GM12878 (cell line): ENCODE measurements at regions not wholly inside any gene's neighbourhood (a gene's known extent, or its start where the extent isn't known, plus 50 kb on each side); places are given as distances from the start of the nearest gene placed in this dataset.

Source experiments
- ATAC-seq: fragments of 200-7000 bp; cut with Tn5 transposase; 3 replicates; pipeline ENCODE4 v1.9.1; 2020; ENCODE audit warnings: mild to moderate bottlenecking, moderate library complexity
- BruUV-seq: library from RNA; stranded (reverse); fragments of 400-500 nt; replicated peaks from 2 replicates; lab custom pipeline; 2021; lab: Mats Ljungman, UMichigan
- CTCF ChIA-PET: fragments of 300-600 bp; sonication (Branson Sonifier 250); formaldehyde crosslinking; extraction: SDS; loops from one replicate; lab custom pipeline; 2021; ENCODE audit warnings: inconsistent platforms; lab: Yijun Ruan, JAX
- POLR2A ChIA-PET: fragments of 350-600 bp; formaldehyde crosslinking; extraction: SDS; loops from one replicate; lab custom pipeline; 2021; ENCODE audit warnings: inconsistent platforms; lab: Charles Lee
- RAD21 ChIA-PET: fragments of 300-600 bp; sonication (Branson Sonifier 250); formaldehyde crosslinking; loops from one replicate; lab custom pipeline; 2023; ENCODE audit warnings: antibody characterized with exemption; ENCODE audit not compliant: unreplicated experiment; lab: Charles Lee
- SMC1A ChIA-PET: fragments of 300-600 bp; sonication (Branson Sonifier 250); formaldehyde crosslinking; loops from one replicate; lab custom pipeline; 2023; ENCODE audit not compliant: unreplicated experiment, uncharacterized antibody; lab: Charles Lee
- DNase-seq: peaks from one replicate; pipeline ENCODE4 v3.0.0-alpha.2; 2011; ENCODE audit warnings: low read depth, low spot score
- FAIRE-seq: peaks from 3 replicates; lab custom pipeline; 2011; peaks lifted over from hg19 to GRCh38; lab: Jason Lieb, UNC
- H2AFZ ChIP-seq: 2 replicates; pipeline ENCODE4 v1.6.0; 2011; ENCODE audit warnings: low read depth, low read length, control low read depth; ENCODE audit not compliant: control insufficient read depth
- H3K27ac ChIP-seq: 2 replicates; pipeline ENCODE4 v1.5.1; 2011; ENCODE audit warnings: control low read depth; ENCODE audit not compliant: control insufficient read depth, insufficient read depth
- H3K27me3 ChIP-seq, 2 experiments: replicated peaks in 1 of 2; 2 replicates each; pipeline versions ENCODE4 v1.6.0 to v1.6.1; 2011; ENCODE audit warnings: low read length in 1 of 2; ENCODE audit not compliant: control insufficient read depth in 2 of 2, insufficient read depth in 2 of 2
- H3K36me3 ChIP-seq, 2 experiments: 2 replicates each; pipeline ENCODE4 v1.5.1; 2011; ENCODE audit warnings: low read length in 1 of 2; ENCODE audit not compliant: control insufficient read depth in 2 of 2, insufficient read depth in 2 of 2
- H3K4me1 ChIP-seq: 2 replicates; pipeline ENCODE4 v1.6.1; 2011; ENCODE audit warnings: mild to moderate bottlenecking, low read length, moderate library complexity, mixed read lengths; ENCODE audit not compliant: control insufficient read depth, insufficient read depth
- H3K4me2 ChIP-seq: 2 replicates; pipeline ENCODE4 v1.6.0; 2011; ENCODE audit warnings: control low read depth; ENCODE audit not compliant: control insufficient read depth, insufficient read depth
- H3K4me3 ChIP-seq: fragments of 200-600 bp; sonication (generic); 2 replicates; pipeline ENCODE4 v1.5.1; 2016
- H3K79me2 ChIP-seq: 2 replicates; pipeline ENCODE4 v1.6.0; 2011; ENCODE audit warnings: low read length; ENCODE audit not compliant: control insufficient read depth, insufficient read depth
- H3K9ac ChIP-seq: 2 replicates; pipeline ENCODE4 v1.8.0; 2011; ENCODE audit warnings: low read length, control low read depth, mixed read lengths; ENCODE audit not compliant: control insufficient read depth, insufficient read depth
- H3K9me3 ChIP-seq: replicated peaks from 3 replicates; pipeline ENCODE4 v1.5.1; 2011; ENCODE audit warnings: mild to moderate bottlenecking, low read length; ENCODE audit not compliant: control insufficient read depth, insufficient read depth
- H4K20me1 ChIP-seq: 2 replicates; pipeline ENCODE4 v1.6.0; 2011; ENCODE audit not compliant: control insufficient read depth, insufficient read depth
- EP300 ChIP-seq, 2 experiments: fragments of 150-350 bp in 1 of 2; IDR thresholded peaks; 2 replicates each; pipeline ENCODE4 v1.6.1; 2011 to 2012; ENCODE audit warnings: low read depth in 2 of 2, low read length in 2 of 2, borderline replicate concordance in 1 of 2, improper control_type of control experiment in 1 of 2, inconsistent platforms in 1 of 2; ENCODE audit not compliant: control insufficient read depth in 1 of 2
- HSF1 ChIP-seq: fragments of 150-350 bp; IDR thresholded peaks from 2 replicates; pipeline ENCODE4 v1.6.1; 2014; ENCODE audit warnings: mild to moderate bottlenecking, low read depth, low read length
- IRF3 ChIP-seq: fragments of 450-650 bp; IDR thresholded peaks from 2 replicates; pipeline ENCODE4 v1.6.1; 2014; ENCODE audit warnings: mild to moderate bottlenecking
- JUNB ChIP-seq: IDR thresholded peaks from 2 replicates; pipeline ENCODE4 v1.6.1; 2016; ENCODE audit warnings: antibody characterized with exemption, mild to moderate bottlenecking
- KAT2A ChIP-seq: conservative IDR thresholded peaks from 2 replicates; pipeline ENCODE4 v1.6.1; 2011; ENCODE audit warnings: low read depth, low read length; ENCODE audit not compliant: control insufficient read depth
- NFXL1 ChIP-seq: fragments of 450-650 bp; IDR thresholded peaks from 2 replicates; pipeline ENCODE4 v1.6.1; 2017; ENCODE audit warnings: antibody characterized with exemption, mild to moderate bottlenecking, borderline replicate concordance
- PBX3 ChIP-seq: IDR thresholded peaks from 2 replicates; pipeline ENCODE4 v1.6.1; 2011; ENCODE audit warnings: mild to moderate bottlenecking, low read depth, low read length, moderate library complexity; ENCODE audit not compliant: insufficient replicate concordance
- POLR2AphosphoS2 ChIP-seq: IDR thresholded peaks from 2 replicates; pipeline ENCODE4 v1.6.1; 2011; ENCODE audit warnings: low read depth, mild to moderate bottlenecking, low read length, improper control_type of control experiment, moderate library complexity
- POLR2AphosphoS5 ChIP-seq: IDR thresholded peaks from 2 replicates; pipeline ENCODE4 v1.6.1; 2011; ENCODE audit warnings: mild to moderate bottlenecking, low read length, inconsistent platforms
- ZBTB40 ChIP-seq: fragments of 450-650 bp; IDR thresholded peaks from 2 replicates; pipeline ENCODE4 v1.6.1; 2016; ENCODE audit warnings: mild to moderate bottlenecking, moderate library complexity, borderline replicate concordance
- ZNF687 ChIP-seq: fragments of 450-650 bp; IDR thresholded peaks from 2 replicates; pipeline ENCODE4 v1.6.1; 2017; ENCODE audit warnings: mild to moderate bottlenecking, moderate library complexity
- WGBS: methylation state at CpG from one replicate; pipeline ENCODE4 v1.1.6; 2016; ENCODE audit warnings: low lambda C conversion rate; ENCODE audit not compliant: insufficient replicate concordance, insufficient coverage; ENCODE audit errors: missing lambda C conversion rate; 5-methylcytosine and 5-hydroxymethylcytosine counted together
- in situ Hi-C: fragments of 300-500 bp; cut with MboI; formaldehyde crosslinking; loops from 9 replicates; pipeline ENCODE4 v1.14.3; 2018; ENCODE audit warnings: mixed read lengths
- intact Hi-C: fragments of 100-400 bp; cut with micrococcal nuclease; formaldehyde crosslinking; loops from one replicate; pipeline ENCODE4 v1.14.2; 2022; ENCODE audit not compliant: unreplicated experiment

- H3K27me3 ChIP-seq: no peaks in the 10 kb centered on the region
- intact Hi-C loops (loop anchor here (10.0 kb wide), 1 partner anchor 176 kb away; no protein-coding TSS in a partner anchor), in situ Hi-C loops (no loop called here)
- no TSS peak for BruUV-seq
- WGBS: 44% methylated on average over 2 of the region's 2 CpGs
- H2AFZ ChIP-seq: no peak overlapping the region
- H3K4me3 ChIP-seq: no peak overlapping the region
- H3K79me2 ChIP-seq: no peaks in the 10 kb centered on the region
- H3K9ac ChIP-seq: no peak overlapping the region
- no peaks in the 10 kb centered on the region; the same call in 2 of the 3 replicates for H3K9me3 ChIP-seq
- H3K36me3 ChIP-seq: no peaks in the 10 kb centered on the region
- ChIA-PET SMC1A (interaction anchor here (1.3 to 1.4 kb wide), 2 partner anchors 10 to 92 kb away, joined by 3 read pairs; no protein-coding TSS in a partner anchor), CTCF (interaction anchor here (0.9 kb wide), 1 partner anchor 106 kb away, joined by 4 read pairs; no protein-coding TSS in a partner anchor), RAD21 (interaction anchor here (0.6 kb wide), 1 partner anchor 179 kb away, joined by 3 read pairs; no protein-coding TSS in a partner anchor), POLR2A (no interaction called here)
- DNase-seq (no peak), ATAC-seq (no peak), FAIRE-seq (no peak)
- H3K4me1 ChIP-seq: no peaks in the 10 kb centered on the region
- H4K20me1 ChIP-seq: no peaks in the 10 kb centered on the region
- H3K27ac ChIP-seq: no peak overlapping the region
- no peak overlapping the region for H3K4me2 ChIP-seq
- TF ChIP-seq POLR2AphosphoS2 (no peak), JUNB (no peak), PBX3 (no peak), ZBTB40 (no peak), ZNF687 (no peak), IRF3 (no peak), HSF1 (no peak), EP300 (IDR thresholded peaks at IDR 0.05; ENCODE audit: borderline replicate concordance in 1 of 2, control insufficient read depth in 1 of 2, low read depth in 2 of 2, low read length in 2 of 2) (no peak), KAT2A (no peak), POLR2AphosphoS5 (no peak), NFXL1 (no peak)
Measured at GRCh38 chr4:123568936-123569335, 172.3 kb downstream of the SPRY1 start.
